ENCODE measurements at regions not wholly inside any gene's neighbourhood (a gene's known extent, or its start where the extent isn't known, plus 50 kb on each side); places are given as distances from the start of the nearest gene placed in this dataset.

GRCh38 chr4:13942977-13943376, 315.5 kb upstream of the BOD1L1 start:
- TF ChIP-seq PHF8 (conservative IDR thresholded peaks at IDR 0.05; ENCODE audit: low read depth, low read length) (no peak), TCF12 (IDR thresholded peaks at IDR 0.05; ENCODE audit: low read depth, low read length) (no peak), CTCF (IDR thresholded peaks at IDR 0.05; ENCODE audit: control extremely low read depth in 1 of 3, insufficient read depth in 1 of 3, low read depth in 1 of 3, low read length in 3 of 3) (no peak), POLR2A (IDR thresholded peaks at IDR 0.05; ENCODE audit: control extremely low read depth in 1 of 2, low read depth in 2 of 2, low read length in 2 of 2) (no peak), POLR2AphosphoS5 (IDR thresholded peaks at IDR 0.05; ENCODE audit: low read depth, low read length) (no peak), CBX8 (IDR thresholded peaks at IDR 0.05; ENCODE audit: borderline replicate concordance, low read depth, low read length) (no peak), MAX (IDR thresholded peaks at IDR 0.05) (no peak), SRF (IDR thresholded peaks at IDR 0.05; ENCODE audit: low read depth, low read length) (no peak), JUND (IDR thresholded peaks at IDR 0.05; ENCODE audit: low read length) (no peak), TBP (IDR thresholded peaks at IDR 0.05; ENCODE audit: low read depth, low read length) (no peak), JUN (IDR thresholded peaks at IDR 0.05; ENCODE audit: low read depth, low read length) (no peak)

All from H1 (cell line).